B cell (primary cell): ENCODE measurements at regions not wholly inside any gene's neighbourhood (a gene's known extent, or its start where the extent isn't known, plus 50 kb on each side); places are given as distances from the start of the nearest gene placed in this dataset.

Source experiments
- ATAC-seq: fragments of 200-7000 bp; cut with Tn5 transposase; one replicate; pipeline ENCODE4 v1.10.0; 2021; ENCODE audit warnings: low read depth, mild to moderate bottlenecking, moderate number of reproducible peaks, moderate library complexity
- CTCF ChIA-PET: fragments of 350-600 bp; sonication (Branson Sonifier 250); formaldehyde crosslinking; loops from one replicate; lab custom pipeline; 2021; ENCODE audit warnings: antibody characterized with exemption, inconsistent platforms; lab: Charles Lee
- POLR2A ChIA-PET: fragments of 350-600 bp; sonication (Branson Sonifier 250); formaldehyde crosslinking; loops from one replicate; lab custom pipeline; 2021; ENCODE audit warnings: antibody characterized with exemption; lab: Charles Lee
- DNase-seq: peaks from one replicate; pipeline ENCODE4 v3.0.0; 2013
- H2AFZ ChIP-seq: 2 replicates; pipeline ENCODE4 v1.6.1; 2012; ENCODE audit warnings: mild to moderate bottlenecking, low read depth, low read length; ENCODE audit not compliant: insufficient read depth, poor library complexity, severe bottlenecking
- H3K27ac ChIP-seq, 2 donors: 1 replicate in 1 of 2; 2 replicates in 1 of 2; pipeline ENCODE4 v1.5.1; 2012 to 2013; ENCODE audit warnings: low read length in 2 of 2, mild to moderate bottlenecking in 2 of 2, moderate library complexity in 1 of 2
- H3K27me3 ChIP-seq, 4 experiments: fragments of 200-600 bp in 1 of 4; sonication (generic) in 1 of 4; replicated peaks in 1 of 4; 1 replicate in 2 of 4; 2 replicates in 2 of 4; pipeline versions ENCODE4 v1.6.1 to v1.7.0; 2013 to 2016; ENCODE audit warnings: low read length in 3 of 4, mild to moderate bottlenecking in 2 of 4, mixed read lengths in 1 of 4, moderate library complexity in 1 of 4; ENCODE audit not compliant: insufficient read depth in 4 of 4, control insufficient read depth in 3 of 4; ENCODE audit errors: control extremely low read depth in 1 of 4
- H3K36me3 ChIP-seq, 2 experiments: replicated peaks in 1 of 2; 1 replicate in 1 of 2; 2 replicates in 1 of 2; pipeline versions ENCODE4 v1.6.1 to v1.7.1; 2013; ENCODE audit warnings: low read length in 1 of 2; ENCODE audit not compliant: insufficient read depth in 2 of 2, control insufficient read depth in 1 of 2; ENCODE audit errors: control extremely low read depth in 1 of 2, extremely low read depth in 1 of 2
- H3K4me1 ChIP-seq, 2 donors: fragments of 200-600 bp in 1 of 2; sonication (generic) in 1 of 2; 1 replicate in 1 of 2; 2 replicates in 1 of 2; pipeline versions ENCODE4 v1.5.1 to v1.6.1; 2013 to 2017; ENCODE audit warnings: low read length in 2 of 2; ENCODE audit not compliant: control insufficient read depth in 2 of 2, insufficient read depth in 2 of 2
- H3K4me2 ChIP-seq: replicated peaks from 2 replicates; pipeline ENCODE3; 2012; ENCODE audit warnings: mild to moderate bottlenecking, low read depth, low read length; ENCODE audit not compliant: poor library complexity, severe bottlenecking
- H3K4me3 ChIP-seq, 5 experiments: fragments of 200-600 bp in 1 of 5; sonication (generic) in 1 of 5; 1 replicate in 3 of 5; 2 replicates in 2 of 5; pipeline versions ENCODE4 v1.5.1 to v1.7.0; 2011 to 2016; ENCODE audit warnings: low read length in 4 of 5, mild to moderate bottlenecking in 4 of 5, low read depth in 2 of 5, control low read depth in 1 of 5, moderate library complexity in 1 of 5; ENCODE audit not compliant: insufficient read depth in 1 of 5; ENCODE audit errors: control extremely low read depth in 1 of 5, extremely low read depth in 1 of 5
- H3K79me2 ChIP-seq: fragments of 200-600 bp; sonication (generic); one replicate; pipeline ENCODE4 v1.6.0; 2016; ENCODE audit warnings: low read length; ENCODE audit not compliant: control insufficient read depth, insufficient read depth
- H3K9ac ChIP-seq: fragments of 200-600 bp; sonication (generic); 2 replicates; pipeline ENCODE4 v1.6.1; 2017; ENCODE audit warnings: mild to moderate bottlenecking, low read length, moderate library complexity
- H3K9me3 ChIP-seq, 3 donors: one replicate each; pipeline versions ENCODE4 v1.6.1 to v1.7.1; 2013; ENCODE audit warnings: low read length in 2 of 3; ENCODE audit not compliant: control insufficient read depth in 2 of 3, insufficient read depth in 1 of 3; ENCODE audit errors: control extremely low read depth in 1 of 3
- H4K20me1 ChIP-seq: 2 replicates; pipeline ENCODE4 v1.6.0; 2012; ENCODE audit warnings: mild to moderate bottlenecking, low read length; ENCODE audit not compliant: insufficient read depth, control insufficient read depth, poor library complexity, severe bottlenecking
- H3K27ac Mint-ChIP-seq: one replicate; pipeline ENCODE4 v1.8.0; 2021; ENCODE audit warnings: mixed read lengths
- H3K27me3 Mint-ChIP-seq: one replicate; pipeline ENCODE4 v1.8.0; 2021; ENCODE audit warnings: mixed read lengths
- H3K4me1 Mint-ChIP-seq: one replicate; pipeline ENCODE4 v1.8.0; 2021; ENCODE audit warnings: mixed read lengths
- H3K4me3 Mint-ChIP-seq: one replicate; pipeline ENCODE4 v1.8.0; 2021; ENCODE audit warnings: mixed read lengths
- H3K9me3 Mint-ChIP-seq: one replicate; pipeline ENCODE4 v1.8.0; 2022; ENCODE audit warnings: mixed read lengths; ENCODE audit not compliant: insufficient read depth
- CTCF ChIP-seq: fragments of 200-600 bp; IDR thresholded peaks from one replicate; pipeline ENCODE4 v1.8.0; 2022; ENCODE audit warnings: antibody characterized with exemption, mild to moderate bottlenecking
- EZH2 ChIP-seq: IDR thresholded peaks from 2 replicates; pipeline ENCODE4 v1.6.1; 2012; ENCODE audit warnings: borderline replicate concordance, low read depth, mild to moderate bottlenecking, moderate library complexity, low read length; ENCODE audit not compliant: insufficient read depth, poor library complexity, severe bottlenecking
- WGBS: methylation state at CpG from one replicate; pipeline ENCODE4 v1.1.5; 2013; ENCODE audit warnings: missing lambda C conversion rate; ENCODE audit not compliant: insufficient coverage; 5-methylcytosine and 5-hydroxymethylcytosine counted together
- intact Hi-C: fragments of 100-400 bp; cut with micrococcal nuclease; formaldehyde crosslinking; loops from one replicate; pipeline ENCODE4 v1.10.0; 2022

GRCh38 chr5:125837866-125838265, 585.3 kb upstream of the GRAMD2B start:
- TF ChIP-seq CTCF, result no peak
- no peak for TF ChIP-seq EZH2
- Histone ChIP-seq H2AFZ (no peak overlapping the region), H3K9ac (no peak overlapping the region), H3K4me1 (no peaks in the 10 kb centered on the region), H3K79me2 (no peaks in the 10 kb centered on the region), H3K27me3 (peaks cover 0 to 4% (median 0%) of the 10 kb centered on the region in 4 experiments), H3K4me2 (no peak overlapping the region), H3K27ac (no peak overlapping the region), H3K36me3 (no peaks in the 10 kb centered on the region), H4K20me1 (no peaks in the 10 kb centered on the region), H3K4me3 (no peak overlapping the region), H3K9me3 (peaks cover 0 to 14% (median 1%) of the 10 kb centered on the region in 3 donors)
- ChIA-PET POLR2A (no interaction called here), CTCF (interaction anchor here (1.0 kb wide), 1 partner anchor 9 kb away, joined by 3 read pairs; no protein-coding TSS in a partner anchor)
- 100% methylated on average over 1 of the region's 3 CpGs for WGBS
- H3K9me3 Mint-ChIP-seq, result peaks cover 4% of the 10 kb centered on the region
- H3K27me3 Mint-ChIP-seq, result peaks cover 15% of the 10 kb centered on the region
- ATAC-seq (no peak), DNase-seq (no peak)
- H3K4me3 Mint-ChIP-seq, result no peak overlapping the region
- H3K27ac Mint-ChIP-seq, result no peak overlapping the region
- intact Hi-C loops, result no loop called here
- peaks cover 4% of the 10 kb centered on the region for H3K4me1 Mint-ChIP-seq

DNA sequence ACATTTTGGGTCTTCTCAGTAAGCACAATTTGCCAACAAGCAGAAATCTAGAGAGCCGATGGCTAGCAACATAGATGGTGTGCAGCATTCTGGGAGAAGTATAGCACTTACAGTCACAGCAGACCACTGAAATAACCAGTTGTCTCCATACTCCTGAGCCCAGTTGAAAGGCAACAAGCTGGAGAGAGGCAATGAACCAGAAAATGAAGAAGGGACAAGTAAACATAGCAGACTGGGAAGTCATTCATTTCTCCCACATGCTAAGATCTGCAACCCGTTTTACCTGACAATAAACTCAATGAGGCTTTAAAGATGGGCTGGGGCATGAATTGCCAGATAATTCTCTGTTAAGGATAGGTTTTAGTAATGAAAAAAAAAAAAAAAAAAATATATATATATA, 575.6 kb upstream of the GRAMD2B start:
- H3K9me3 Mint-ChIP-seq, result peaks cover 5% of the 10 kb centered on the region
- no peaks in the 10 kb centered on the region for H4K20me1 ChIP-seq
- no peak overlapping the region for H3K27ac Mint-ChIP-seq
- ChIA-PET POLR2A (no interaction called here), CTCF (no interaction called here)
- no peaks in the 10 kb centered on the region for H3K27me3 ChIP-seq
- H2AFZ ChIP-seq, result no peak overlapping the region
- TF ChIP-seq CTCF (no peak), EZH2 (no peak)
- ATAC-seq, result no peak
- no peak for DNase-seq
- intact Hi-C loops, result no loop called here
- H3K36me3 ChIP-seq, result no peaks in the 10 kb centered on the region
- H3K9me3 ChIP-seq, result no peaks in the 10 kb centered on the region
- no peaks in the 10 kb centered on the region for H3K4me1 ChIP-seq
- H3K4me3 Mint-ChIP-seq, result no peak overlapping the region
- H3K9ac ChIP-seq, result no peak overlapping the region
- WGBS, result no CpG with 5 or more reads among the region's 2 CpGs
- H3K79me2 ChIP-seq, result no peaks in the 10 kb centered on the region
- H3K4me2 ChIP-seq, result no peak overlapping the region
- no peaks in the 10 kb centered on the region for H3K4me1 Mint-ChIP-seq
- no peak overlapping the region for H3K27ac ChIP-seq
- no peaks in the 10 kb centered on the region for H3K27me3 Mint-ChIP-seq
- no peak overlapping the region for H3K4me3 ChIP-seq
